ENCODE measurements at regions not wholly inside any gene's neighbourhood (a gene's known extent, or its start where the extent isn't known, plus 50 kb on each side); places are given as distances from the start of the nearest gene placed in this dataset.

- TF ChIP-seq CTCF (IDR thresholded peaks at IDR 0.05; ENCODE audit: borderline replicate concordance, extremely low read depth, low read length, poor library complexity, severe bottlenecking): no peak
- no peak for TF ChIP-seq EZH2 (IDR thresholded peaks at IDR 0.05; ENCODE audit: borderline replicate concordance, low read depth, low read length, severe bottlenecking)
Measured at GRCh38 chr4:55284331-55284730, 61.7 kb upstream of the SRD5A3 start.
